H1 (cell line): ENCODE measurements at regions not wholly inside any gene's neighbourhood (a gene's known extent, or its start where the extent isn't known, plus 50 kb on each side); places are given as distances from the start of the nearest gene placed in this dataset.

Source experiments
- CTCF ChIA-PET: fragments of 300-600 bp; sonication (Branson Sonifier 250); formaldehyde crosslinking; loops from one replicate; lab custom pipeline; 2021; ENCODE audit not compliant: partially characterized antibody; lab: Charles Lee
- POLR2A ChIA-PET: fragments of 300-600 bp; sonication (Branson Sonifier 250); formaldehyde crosslinking; loops from one replicate; lab custom pipeline; 2021; ENCODE audit warnings: inconsistent platforms; ENCODE audit not compliant: partially characterized antibody; lab: Charles Lee
- DNase-seq, 2 experiments: peaks; one replicate each; pipeline versions ENCODE4 v3.0.0 to v3.0.0-alpha.2; 2010 to 2022; ENCODE audit warnings: low spot score in 2 of 2, low read depth in 1 of 2, mixed read lengths in 1 of 2
- FAIRE-seq: peaks from 2 replicates; lab custom pipeline; 2011; peaks lifted over from hg19 to GRCh38; lab: Jason Lieb, UNC
- H2AFZ ChIP-seq: 2 replicates; pipeline ENCODE4 v1.8.1; 2012; ENCODE audit warnings: low read length, inconsistent platforms
- H2AK5ac ChIP-seq: 2 replicates; pipeline ENCODE4 v1.6.1; 2013; ENCODE audit warnings: low read depth, low read length
- H2BK120ac ChIP-seq: replicated peaks from 2 replicates; pipeline ENCODE3; 2013; ENCODE audit warnings: low read depth, low read length, inconsistent platforms
- H2BK12ac ChIP-seq: 2 replicates; pipeline ENCODE4 v1.6.1; 2013; ENCODE audit warnings: low read depth, low read length
- H2BK15ac ChIP-seq: 2 replicates; pipeline ENCODE4 v1.6.1; 2013; ENCODE audit warnings: low read length
- H2BK20ac ChIP-seq: 2 replicates; pipeline ENCODE4 v1.6.1; 2013; ENCODE audit warnings: low read length
- H2BK5ac ChIP-seq: 2 replicates; pipeline ENCODE4 v1.6.1; 2013; ENCODE audit warnings: low read depth, low read length
- H3K14ac ChIP-seq: 2 replicates; pipeline ENCODE4 v1.6.1; 2013; ENCODE audit warnings: inconsistent platforms; ENCODE audit not compliant: insufficient read length
- H3K18ac ChIP-seq: 2 replicates; pipeline ENCODE4 v1.6.1; 2013; ENCODE audit warnings: low read length; ENCODE audit errors: extremely low read depth
- H3K23ac ChIP-seq: 2 replicates; pipeline ENCODE4 v1.6.1; 2013; ENCODE audit warnings: inconsistent platforms; ENCODE audit not compliant: insufficient read length
- H3K23me2 ChIP-seq: 2 replicates; pipeline ENCODE4 v1.6.1; 2013; ENCODE audit warnings: low read depth, low read length
- H3K27ac ChIP-seq: 2 replicates; pipeline ENCODE4 v1.6.1; 2011; ENCODE audit warnings: low read depth, low read length, inconsistent platforms
- H3K27me3 ChIP-seq, 4 experiments: replicated peaks in 1 of 4; 1 replicate in 1 of 4; 2 replicates in 3 of 4; pipeline versions ENCODE4 v1.6.1 to v1.8.1; 2011 to 2013; ENCODE audit warnings: low read length in 3 of 4, mild to moderate bottlenecking in 3 of 4, inconsistent platforms in 2 of 4, mixed read lengths in 2 of 4, moderate library complexity in 1 of 4; ENCODE audit not compliant: control insufficient read depth in 3 of 4, insufficient read depth in 3 of 4; ENCODE audit errors: extremely low read depth in 1 of 4
- H3K36me3 ChIP-seq, 4 experiments: 2 replicates each; pipeline versions ENCODE4 v1.6.1 to v1.8.1; 2011 to 2013; ENCODE audit warnings: mild to moderate bottlenecking in 4 of 4, low read length in 3 of 4, moderate library complexity in 2 of 4, control low read depth in 1 of 4, inconsistent platforms in 1 of 4; ENCODE audit not compliant: insufficient read depth in 4 of 4, control insufficient read depth in 2 of 4
- H3K4ac ChIP-seq: replicated peaks from 2 replicates; pipeline ENCODE3; 2013; ENCODE audit warnings: low read length, low read depth, mixed read lengths, inconsistent platforms; ENCODE audit not compliant: insufficient read length
- H3K4me1 ChIP-seq, 4 experiments: replicated peaks in 1 of 4; 1 replicate in 1 of 4; 2 replicates in 3 of 4; pipeline versions ENCODE4 v1.6.1 to v1.8.1; 2011 to 2013; ENCODE audit warnings: low read length in 3 of 4, inconsistent platforms in 2 of 4, mixed read lengths in 1 of 4; ENCODE audit not compliant: insufficient read depth in 4 of 4, control insufficient read depth in 3 of 4
- H3K4me2 ChIP-seq, 2 experiments: 2 replicates each; pipeline versions ENCODE4 v1.6.1 to v1.8.1; 2011 to 2013; ENCODE audit warnings: low read depth in 2 of 2, low read length in 2 of 2, control low read depth in 1 of 2, inconsistent platforms in 1 of 2, mild to moderate bottlenecking in 1 of 2; ENCODE audit not compliant: insufficient read depth in 1 of 2
- H3K4me3 ChIP-seq, 4 experiments: fragments of 200-600, 300-600 bp in 1 of 4; sonication (generic), shearing (Covaris generic), sonication (Bioruptor Twin) in 1 of 4; 2 replicates each; pipeline versions ENCODE4 v1.5.1 to v1.8.1; 2011 to 2016; ENCODE audit warnings: low read length in 4 of 4, low read depth in 3 of 4, control low read depth in 2 of 4, inconsistent platforms in 2 of 4, mild to moderate bottlenecking in 2 of 4, mixed read lengths in 1 of 4, moderate library complexity in 1 of 4; ENCODE audit not compliant: insufficient read depth in 2 of 4; ENCODE audit errors: extremely low read depth in 1 of 4
- H3K56ac ChIP-seq: replicated peaks from 2 replicates; pipeline ENCODE3; 2013; ENCODE audit warnings: low read depth, mild to moderate bottlenecking, mixed read lengths, low read length, inconsistent platforms; ENCODE audit not compliant: insufficient read length
- H3K79me1 ChIP-seq: 2 replicates; pipeline ENCODE4 v1.6.1; 2013; ENCODE audit warnings: low read depth, low read length, control low read depth
- H3K79me2 ChIP-seq, 2 experiments: 2 replicates each; pipeline versions ENCODE4 v1.6.1 to v1.8.1; 2012 to 2013; ENCODE audit warnings: low read length in 2 of 2, mild to moderate bottlenecking in 2 of 2, inconsistent platforms in 1 of 2; ENCODE audit not compliant: insufficient read depth in 2 of 2, control insufficient read depth in 1 of 2
- H3K9ac ChIP-seq, 4 experiments: replicated peaks in 1 of 4; 1 replicate in 1 of 4; 2 replicates in 3 of 4; pipeline versions ENCODE4 v1.6.1 to v1.8.1; 2011 to 2013; ENCODE audit warnings: low read depth in 3 of 4, low read length in 3 of 4, control low read depth in 2 of 4, mild to moderate bottlenecking in 2 of 4, moderate library complexity in 2 of 4, inconsistent platforms in 1 of 4; ENCODE audit errors: extremely low read depth in 1 of 4
- H3K9me3 ChIP-seq, 2 experiments: 2 replicates each; pipeline versions ENCODE4 v1.6.1 to v1.8.1; 2012 to 2013; ENCODE audit warnings: mild to moderate bottlenecking in 2 of 2, moderate library complexity in 2 of 2, control low read depth in 1 of 2, inconsistent platforms in 1 of 2, low read depth in 1 of 2, low read length in 1 of 2, mixed read lengths in 1 of 2; ENCODE audit not compliant: insufficient read depth in 2 of 2
- H4K20me1 ChIP-seq, 2 experiments: replicated peaks in 1 of 2; 2 replicates each; pipeline versions ENCODE3 to v1.8.1; 2011 to 2013; ENCODE audit warnings: inconsistent platforms in 2 of 2, low read length in 2 of 2, mild to moderate bottlenecking in 1 of 2; ENCODE audit not compliant: insufficient read depth in 2 of 2, control insufficient read depth in 1 of 2
- H4K5ac ChIP-seq: 2 replicates; pipeline ENCODE4 v1.6.1; 2013; ENCODE audit warnings: low read length, low read depth, mixed read lengths, inconsistent platforms; ENCODE audit not compliant: insufficient read length
- H4K8ac ChIP-seq: 2 replicates; pipeline ENCODE4 v1.8.0; 2013; ENCODE audit warnings: mild to moderate bottlenecking, moderate library complexity, low read length, inconsistent platforms; ENCODE audit not compliant: insufficient read depth; ENCODE audit errors: extremely low read depth
- H4K91ac ChIP-seq: replicated peaks from 2 replicates; pipeline ENCODE3; 2013; ENCODE audit warnings: low read length, mixed read lengths, inconsistent platforms; ENCODE audit not compliant: insufficient read length
- BACH1 ChIP-seq: IDR thresholded peaks from 2 replicates; pipeline ENCODE4 v1.6.1; 2012; ENCODE audit warnings: low read length, improper control_type of control experiment
- BCL11A ChIP-seq, 2 experiments: IDR thresholded peaks; one replicate each; pipeline ENCODE4 v1.6.1; 2011; ENCODE audit warnings: low read depth in 2 of 2, low read length in 2 of 2, mild to moderate bottlenecking in 2 of 2
- CBX8 ChIP-seq: fragments of 300-800, 300-1000 bp; sonication (generic); IDR thresholded peaks from 2 replicates; pipeline ENCODE4 v1.7.1; 2016; ENCODE audit warnings: low read depth, low read length, borderline replicate concordance
- EP300 ChIP-seq, 2 experiments: IDR thresholded peaks; 1 replicate in 1 of 2; 2 replicates in 1 of 2; pipeline ENCODE4 v1.6.1; 2011 to 2012; ENCODE audit warnings: low read depth in 2 of 2, low read length in 2 of 2, mild to moderate bottlenecking in 2 of 2, borderline replicate concordance in 1 of 2, inconsistent platforms in 1 of 2, moderate library complexity in 1 of 2
- KDM1A ChIP-seq: fragments of 200-600, 300-600 bp; sonication (generic); IDR thresholded peaks from 2 replicates; pipeline ENCODE4 v1.7.1; 2016; ENCODE audit warnings: mild to moderate bottlenecking, low read length, borderline replicate concordance
- POU5F1 ChIP-seq: IDR thresholded peaks from 2 replicates; pipeline ENCODE4 v1.6.1; 2011; ENCODE audit warnings: low read depth, mild to moderate bottlenecking, low read length, moderate library complexity
- SIN3A ChIP-seq, 2 experiments: IDR thresholded peaks in 1 of 2; conservative IDR thresholded peaks in 1 of 2; 2 replicates each; pipeline ENCODE4 v1.6.1; 2011 to 2012; ENCODE audit warnings: low read length in 2 of 2, improper control_type of control experiment in 1 of 2, low read depth in 1 of 2, mild to moderate bottlenecking in 1 of 2
- SIRT6 ChIP-seq: IDR thresholded peaks from one replicate; pipeline ENCODE4 v1.7.1; 2012; ENCODE audit warnings: low read length, inconsistent platforms
- SRF ChIP-seq: IDR thresholded peaks from 2 replicates; pipeline ENCODE4 v1.6.1; 2011; ENCODE audit warnings: mild to moderate bottlenecking, low read depth, low read length, moderate library complexity
- TAF7 ChIP-seq: optimal IDR thresholded peaks from 2 replicates; pipeline ENCODE3; 2011; ENCODE audit warnings: low read depth, mild to moderate bottlenecking, inconsistent platforms, low read length, moderate library complexity, borderline replicate concordance
- ZNF274 ChIP-seq: IDR thresholded peaks from 2 replicates; pipeline ENCODE4 v1.7.0; 2012; ENCODE audit warnings: low read length, borderline replicate concordance; ENCODE audit errors: extremely low read depth
- WGBS, 2 experiments: shearing (Covaris generic) in 1 of 2; methylation state at CpG; one replicate each; pipeline versions ENCODE4 v1.1.6 to v1.1.7; 2013 to 2015; ENCODE audit warnings: low lambda C conversion rate in 2 of 2, mixed read lengths in 2 of 2, inconsistent platforms in 1 of 2, low coverage in 1 of 2, missing lambda C conversion rate in 1 of 2; ENCODE audit not compliant: insufficient replicate concordance in 2 of 2, insufficient coverage in 1 of 2, insufficient read length in 1 of 2; ENCODE audit errors: extremely low coverage in 1 of 2, missing lambda C conversion rate in 1 of 2; 5-methylcytosine and 5-hydroxymethylcytosine counted together

GRCh38 chr7:120131096-120131839, 141.7 kb upstream of the KCND2 start:
- no peak overlapping the region for H3K23ac ChIP-seq
- no peak overlapping the region for H4K8ac ChIP-seq
- no peak overlapping the region for H3K56ac ChIP-seq
- H2AFZ ChIP-seq = no peak overlapping the region
- no peak overlapping the region for H3K4ac ChIP-seq
- no peak overlapping the region for H2AK5ac ChIP-seq
- POLR2A ChIA-PET = interaction anchor here (0.5 kb wide), 1 partner anchor 15 kb away, joined by 3 read pairs; no protein-coding TSS in a partner anchor
- H3K79me2 ChIP-seq = no peaks in the 10 kb centered on the region
- H2BK15ac ChIP-seq = no peak overlapping the region
- H2BK12ac ChIP-seq = no peak overlapping the region
- H4K20me1 ChIP-seq = no peaks in the 10 kb centered on the region
- H3K4me2 ChIP-seq = no peak overlapping the region
- H3K4me3 ChIP-seq = no peak overlapping the region
- no peak overlapping the region for H3K18ac ChIP-seq
- H2BK120ac ChIP-seq = no peak overlapping the region
- H3K27ac ChIP-seq = no peak overlapping the region
- 92% methylated on average over 5 of the region's 5 CpGs; no CpG with 5 or more reads in 1 of the 2 experiments for WGBS, 2 experiments
- no peak for TF ChIP-seq BCL11A (IDR thresholded peaks at IDR 0.05; ENCODE audit: low read depth in 2 of 2, low read length in 2 of 2)
- no peak for TF ChIP-seq SIRT6
- TF ChIP-seq ZNF274 = no peak
- no peak for TF ChIP-seq TAF7
- TF ChIP-seq KDM1A = no peak
- no peak for TF ChIP-seq POU5F1
- TF ChIP-seq BACH1 = no peak
- TF ChIP-seq CBX8 = no peak
- no peak for TF ChIP-seq SIN3A (conservative IDR thresholded peaks at IDR 0.05 in 1 of 2, IDR thresholded peaks at IDR 0.05 in 1 of 2; ENCODE audit: low read depth in 1 of 2, low read length in 2 of 2)
- TF ChIP-seq SRF = no peak
- no peak for TF ChIP-seq EP300 (IDR thresholded peaks at IDR 0.05; ENCODE audit: borderline replicate concordance in 1 of 2, low read depth in 2 of 2, low read length in 2 of 2)
- TF ChIP-seq, all 59 proteins: peak for 0
- no peak overlapping the region for H2BK20ac ChIP-seq
- CTCF ChIA-PET = interaction anchor here (0.6 kb wide), 1 partner anchor 240 kb away, joined by 3 read pairs; no protein-coding TSS in a partner anchor
- no peak for DNase-seq
- H2BK5ac ChIP-seq = no peak overlapping the region
- no peaks in the 10 kb centered on the region for H3K27me3 ChIP-seq
- no peak overlapping the region for H3K9ac ChIP-seq
- H3K79me1 ChIP-seq = no peaks in the 10 kb centered on the region
- H3K14ac ChIP-seq = no peak overlapping the region
- H3K36me3 ChIP-seq = no peaks in the 10 kb centered on the region
- FAIRE-seq = no peak
- H3K4me1 ChIP-seq = no peaks in the 10 kb centered on the region
- no peak overlapping the region for H4K91ac ChIP-seq
- no peaks in the 10 kb centered on the region; the same call in 1 of the 2 replicates for H3K23me2 ChIP-seq
- H3K9me3 ChIP-seq = no peaks in the 10 kb centered on the region
- H4K5ac ChIP-seq = no peak overlapping the region
